ENCODE measurements at regions not wholly inside any gene's neighbourhood (a gene's known extent, or its start where the extent isn't known, plus 50 kb on each side); places are given as distances from the start of the nearest gene placed in this dataset.

DNA sequence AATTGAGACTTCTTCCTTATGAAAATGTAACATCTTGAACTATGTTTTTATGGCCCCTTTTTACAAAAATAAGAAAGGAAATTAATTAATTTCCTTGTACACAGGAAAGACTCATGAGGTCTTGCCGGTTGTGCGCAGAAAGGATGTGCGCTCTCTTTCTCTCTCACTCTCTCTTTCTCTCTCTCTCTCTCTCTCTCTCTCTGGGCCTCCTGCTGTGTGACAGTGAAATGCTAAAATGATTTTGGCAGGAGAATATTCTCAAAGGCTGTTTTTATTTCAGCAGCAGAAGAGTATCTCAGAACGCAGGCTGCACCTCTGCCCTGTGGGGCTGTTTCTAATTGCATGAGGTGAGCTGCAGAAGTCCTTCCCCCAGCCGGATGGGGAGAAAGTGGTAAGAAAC, 349.0 kb downstream of the MID1IP1 start:
- TF ChIP-seq, protein P1, sequence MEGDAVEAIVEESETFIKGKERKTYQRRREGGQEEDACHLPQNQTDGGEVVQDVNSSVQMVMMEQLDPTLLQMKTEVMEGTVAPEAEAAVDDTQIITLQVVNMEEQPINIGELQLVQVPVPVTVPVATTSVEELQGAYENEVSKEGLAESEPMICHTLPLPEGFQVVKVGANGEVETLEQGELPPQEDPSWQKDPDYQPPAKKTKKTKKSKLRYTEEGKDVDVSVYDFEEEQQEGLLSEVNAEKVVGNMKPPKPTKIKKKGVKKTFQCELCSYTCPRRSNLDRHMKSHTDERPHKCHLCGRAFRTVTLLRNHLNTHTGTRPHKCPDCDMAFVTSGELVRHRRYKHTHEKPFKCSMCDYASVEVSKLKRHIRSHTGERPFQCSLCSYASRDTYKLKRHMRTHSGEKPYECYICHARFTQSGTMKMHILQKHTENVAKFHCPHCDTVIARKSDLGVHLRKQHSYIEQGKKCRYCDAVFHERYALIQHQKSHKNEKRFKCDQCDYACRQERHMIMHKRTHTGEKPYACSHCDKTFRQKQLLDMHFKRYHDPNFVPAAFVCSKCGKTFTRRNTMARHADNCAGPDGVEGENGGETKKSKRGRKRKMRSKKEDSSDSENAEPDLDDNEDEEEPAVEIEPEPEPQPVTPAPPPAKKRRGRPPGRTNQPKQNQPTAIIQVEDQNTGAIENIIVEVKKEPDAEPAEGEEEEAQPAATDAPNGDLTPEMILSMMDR (IDR thresholded peaks at IDR 0.05): no peak
- no peak for TF ChIP-seq EP300 (IDR thresholded peaks at IDR 0.05; ENCODE audit: low read depth)
- no peak for TF ChIP-seq POLR2A (IDR thresholded peaks at IDR 0.05)

Data from transverse colon (tissue), 3 donors.